ENCODE measurements at regions not wholly inside any gene's neighbourhood (a gene's known extent, or its start where the extent isn't known, plus 50 kb on each side); places are given as distances from the start of the nearest gene placed in this dataset.

DNA sequence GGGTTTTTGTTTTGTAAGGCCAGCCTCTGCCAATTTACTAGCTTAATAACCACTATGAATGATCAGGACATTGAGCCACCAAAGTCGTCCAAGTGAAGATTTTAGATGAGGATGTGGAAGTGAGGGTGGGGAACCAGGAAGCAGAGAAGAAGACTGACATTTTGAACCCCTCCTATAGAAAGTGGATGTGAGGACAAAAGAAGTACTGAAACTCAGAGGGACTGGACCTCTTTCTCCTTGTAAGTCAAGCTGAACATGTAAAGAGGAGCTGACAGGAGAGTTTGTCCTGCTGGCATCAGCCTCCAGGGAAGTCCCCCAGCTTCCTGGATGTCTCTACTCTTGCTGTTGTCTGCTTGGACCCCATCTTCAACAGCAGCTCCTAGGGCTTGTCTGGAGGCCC is 338.2 kb upstream of the NCAM1 start (continued):
- TF ChIP-seq, protein P1, sequence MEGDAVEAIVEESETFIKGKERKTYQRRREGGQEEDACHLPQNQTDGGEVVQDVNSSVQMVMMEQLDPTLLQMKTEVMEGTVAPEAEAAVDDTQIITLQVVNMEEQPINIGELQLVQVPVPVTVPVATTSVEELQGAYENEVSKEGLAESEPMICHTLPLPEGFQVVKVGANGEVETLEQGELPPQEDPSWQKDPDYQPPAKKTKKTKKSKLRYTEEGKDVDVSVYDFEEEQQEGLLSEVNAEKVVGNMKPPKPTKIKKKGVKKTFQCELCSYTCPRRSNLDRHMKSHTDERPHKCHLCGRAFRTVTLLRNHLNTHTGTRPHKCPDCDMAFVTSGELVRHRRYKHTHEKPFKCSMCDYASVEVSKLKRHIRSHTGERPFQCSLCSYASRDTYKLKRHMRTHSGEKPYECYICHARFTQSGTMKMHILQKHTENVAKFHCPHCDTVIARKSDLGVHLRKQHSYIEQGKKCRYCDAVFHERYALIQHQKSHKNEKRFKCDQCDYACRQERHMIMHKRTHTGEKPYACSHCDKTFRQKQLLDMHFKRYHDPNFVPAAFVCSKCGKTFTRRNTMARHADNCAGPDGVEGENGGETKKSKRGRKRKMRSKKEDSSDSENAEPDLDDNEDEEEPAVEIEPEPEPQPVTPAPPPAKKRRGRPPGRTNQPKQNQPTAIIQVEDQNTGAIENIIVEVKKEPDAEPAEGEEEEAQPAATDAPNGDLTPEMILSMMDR (IDR thresholded peaks at IDR 0.05; ENCODE audit: control extremely low read depth in 1 of 3, insufficient read depth in 1 of 3, low read depth in 1 of 3, low read length in 3 of 3): no peak
- no peak for TF ChIP-seq NANOG (IDR thresholded peaks at IDR 0.05; ENCODE audit: insufficient read depth, low read depth, low read length, poor library complexity, severe bottlenecking)
- TF ChIP-seq RXRA (IDR thresholded peaks at IDR 0.05; ENCODE audit: insufficient read depth, low read depth, low read length): no peak
- TF ChIP-seq NRF1 (IDR thresholded peaks at IDR 0.05; ENCODE audit: low read depth, low read length): no peak
- no peak for TF ChIP-seq FOSL1 (IDR thresholded peaks at IDR 0.05; ENCODE audit: insufficient read depth, low read depth, low read length)

All from H1 (cell line).